A549 (cell line): ENCODE measurements at regions not wholly inside any gene's neighbourhood (a gene's known extent, or its start where the extent isn't known, plus 50 kb on each side); places are given as distances from the start of the nearest gene placed in this dataset.

ENCODE experiments used
- ATAC-seq, 2 experiments: fragments of 200-7000 bp in 1 of 2; fragments of >200 bp in 1 of 2; cut with Nextera tagmentation in 1 of 2; cut with Tn5 transposase in 1 of 2; 3 replicates each; pipeline versions ENCODE4 v1.8.0 to v1.9.1; 2018 to 2020; ENCODE audit warnings: mild to moderate bottlenecking in 1 of 2, moderate library complexity in 1 of 2
- CTCF ChIA-PET: fragments of 300-600 bp; sonication (Branson Sonifier 250); formaldehyde crosslinking; extraction: SDS; loops from one replicate; lab custom pipeline; 2021; ENCODE audit warnings: antibody characterized with exemption, inconsistent platforms; lab: Yijun Ruan, JAX
- POLR2A ChIA-PET: fragments of 350-600 bp; formaldehyde crosslinking; extraction: SDS; loops from one replicate; lab custom pipeline; 2021; ENCODE audit warnings: antibody characterized with exemption, inconsistent platforms; lab: Yijun Ruan, JAX
- DNase-seq, 2 experiments: peaks; one replicate each; pipeline versions ENCODE4 v3.0.0 to v3.0.0-alpha.2; 2011 to 2016; ENCODE audit warnings: low read depth in 1 of 2, low spot score in 1 of 2
- FAIRE-seq: peaks from 2 replicates; lab custom pipeline; 2011; peaks lifted over from hg19 to GRCh38; lab: Jason Lieb, UNC
- H3K27ac ChIP-seq, 2 experiments: fragments of >200 bp; sonication (Bioruptor Twin); formaldehyde crosslinking; 3 replicates each; pipeline ENCODE4 v1.5.1; 2016 to 2017
- H3K4me1 ChIP-seq: fragments of >200 bp; sonication (Bioruptor Twin); formaldehyde crosslinking; 3 replicates; pipeline ENCODE4 v1.6.1; 2016
- H3K4me2 ChIP-seq: fragments of >200 bp; sonication (Bioruptor Twin); formaldehyde crosslinking; 3 replicates; pipeline ENCODE4 v1.6.1; 2016
- H3K4me3 ChIP-seq: fragments of >200 bp; sonication (Bioruptor Twin); formaldehyde crosslinking; 3 replicates; pipeline ENCODE4 v1.5.1; 2016
- H3K9me3 ChIP-seq: fragments of >200 bp; sonication (Bioruptor Twin); formaldehyde crosslinking; 3 replicates; pipeline ENCODE4 v1.6.1; 2016
- ATOH8 ChIP-seq: fragments of 250-450 bp; sonication (Bioruptor Pico); IDR thresholded peaks from 2 replicates; pipeline ENCODE4 v1.5.0; 2020; ENCODE audit warnings: low read depth, mild to moderate bottlenecking, moderate library complexity
- BHLHE40 ChIP-seq: IDR thresholded peaks from 2 replicates; pipeline ENCODE4 v1.6.1; 2012; ENCODE audit warnings: low read depth, low read length, inconsistent platforms
- CBX8 ChIP-seq: fragments of 200-600 bp; sonication (generic); IDR thresholded peaks from 2 replicates; pipeline ENCODE4 v1.6.1; 2016
- CEBPB ChIP-seq, 2 experiments: fragments of >200 bp in 1 of 2; sonication (Bioruptor Twin) in 1 of 2; formaldehyde crosslinking in 1 of 2; IDR thresholded peaks; 2 replicates each; pipeline ENCODE4 v1.6.1; 2012 to 2016
- CHD2 ChIP-seq: fragments of 150-350 bp; IDR thresholded peaks from 2 replicates; pipeline ENCODE4 v1.6.1; 2014; ENCODE audit warnings: low read length; ENCODE audit not compliant: partially characterized antibody
- CHD4 ChIP-seq: fragments of 200-600 bp; sonication (generic); IDR thresholded peaks from 2 replicates; pipeline ENCODE4 v1.6.1; 2016; ENCODE audit warnings: antibody characterized with exemption, mild to moderate bottlenecking, borderline replicate concordance
- CTCF ChIP-seq: fragments of >200 bp; sonication (Bioruptor Twin); formaldehyde crosslinking; IDR thresholded peaks from 3 replicates; pipeline ENCODE4 v1.5.1; 2016
- FOSB ChIP-seq: fragments of 250-450 bp; sonication (Bioruptor Pico); IDR thresholded peaks from 2 replicates; pipeline ENCODE4 v1.5.0; 2020; ENCODE audit warnings: mild to moderate bottlenecking, moderate library complexity
- FOSL2 ChIP-seq, 2 experiments: fragments of 450-650 bp in 1 of 2; fragments of >200 bp in 1 of 2; sonication (Bioruptor Twin) in 1 of 2; formaldehyde crosslinking; IDR thresholded peaks; 2 replicates each; pipeline versions ENCODE4 v1.5.0 to v1.6.1; 2016 to 2020; ENCODE audit warnings: mild to moderate bottlenecking in 1 of 2, moderate library complexity in 1 of 2
- HDAC2 ChIP-seq: fragments of 200-600 bp; sonication (generic); IDR thresholded peaks from 2 replicates; pipeline ENCODE4 v1.6.1; 2016
- HES2 ChIP-seq: fragments of >200 bp; sonication (Bioruptor Twin); formaldehyde crosslinking; IDR thresholded peaks from 2 replicates; pipeline ENCODE4 v1.6.1; 2016
- JUN ChIP-seq, 2 experiments: fragments of >200 bp; sonication (Bioruptor Twin); formaldehyde crosslinking; IDR thresholded peaks; 2 replicates in 1 of 2; 3 replicates in 1 of 2; pipeline ENCODE4 v1.6.1; 2016 to 2017
- JUNB ChIP-seq: fragments of >200 bp; sonication (Bioruptor Twin); formaldehyde crosslinking; IDR thresholded peaks from 2 replicates; pipeline ENCODE4 v1.6.1; 2016
- KDM1A ChIP-seq: fragments of 200-600 bp; sonication (generic); IDR thresholded peaks from 2 replicates; pipeline ENCODE4 v1.6.1; 2016; ENCODE audit warnings: low read depth, mild to moderate bottlenecking
- MYC ChIP-seq: IDR thresholded peaks from 2 replicates; pipeline ENCODE4 v1.6.1; 2012; ENCODE audit warnings: mild to moderate bottlenecking, inconsistent platforms, low read length, improper control_type of control experiment, borderline replicate concordance
- PHF8 ChIP-seq: fragments of 200-600 bp; sonication (generic); IDR thresholded peaks from 2 replicates; pipeline ENCODE4 v1.6.1; 2016; ENCODE audit warnings: low read depth, mild to moderate bottlenecking, antibody characterized with exemption, moderate library complexity, borderline replicate concordance
- POLR2A ChIP-seq: IDR thresholded peaks from 2 replicates; pipeline ENCODE4 v1.6.1; 2012; ENCODE audit warnings: mild to moderate bottlenecking, low read length
- POLR2AphosphoS2 ChIP-seq: conservative IDR thresholded peaks from 2 replicates; pipeline ENCODE4 v1.6.1; 2012; ENCODE audit warnings: low read length, improper control_type of control experiment, inconsistent platforms
- REST ChIP-seq: fragments of 200-600 bp; sonication (generic); IDR thresholded peaks from 2 replicates; pipeline ENCODE4 v1.6.1; 2016; ENCODE audit warnings: antibody characterized with exemption, mild to moderate bottlenecking, moderate library complexity
- RFX5 ChIP-seq: fragments of 450-650 bp; IDR thresholded peaks from 2 replicates; pipeline ENCODE4 v1.7.1; 2014; ENCODE audit warnings: antibody characterized with exemption, mild to moderate bottlenecking, moderate library complexity
- SMC3 ChIP-seq: fragments of >200 bp; sonication (Bioruptor Twin); formaldehyde crosslinking; IDR thresholded peaks from 3 replicates; pipeline ENCODE4 v1.6.1; 2018; ENCODE audit warnings: inconsistent platforms
- ZFP36 ChIP-seq: fragments of 450-650 bp; IDR thresholded peaks from 2 replicates; pipeline ENCODE4 v1.6.1; 2014; ENCODE audit warnings: borderline replicate concordance; ENCODE audit not compliant: partially characterized antibody
- WGBS: methylation state at CpG from one replicate; pipeline ENCODE4 v1.1.6; 2017; ENCODE audit errors: missing lambda C conversion rate; 5-methylcytosine and 5-hydroxymethylcytosine counted together

- TF ChIP-seq CBX8 (no peak), FOSB (CRISPR knock-in tag) (no peak)
These were observed 221.7 kb downstream of the PAX3 start (continued) for GRCh38 chr2:222076973-222077690.

- Histone ChIP-seq H3K4me3 (no peak overlapping the region), H3K4me1 (no peaks in the 10 kb centered on the region), H3K9me3 (no peaks in the 10 kb centered on the region), H3K4me2 (no peak overlapping the region), H3K27ac (no peak overlapping the region)
- FAIRE-seq (no peak), ATAC-seq (no peak), DNase-seq (no peak)
- ChIA-PET POLR2A (no interaction called here), CTCF (no interaction called here)
- no peak for TF ChIP-seq ATOH8 (CRISPR knock-in tag)
- TF ChIP-seq CEBPB (IDR thresholded peaks at IDR 0.05) = no peak
- no peak for TF ChIP-seq CHD4
- TF ChIP-seq ZFP36 = no peak
- no peak for TF ChIP-seq REST
- TF ChIP-seq KDM1A = no peak
- no peak for TF ChIP-seq PHF8
- no peak for TF ChIP-seq CBX8
- TF ChIP-seq FOSL2 (IDR thresholded peaks at IDR 0.05) = no peak
- no peak for TF ChIP-seq FOSL2 (CRISPR knock-in tag; IDR thresholded peaks at IDR 0.05)
- TF ChIP-seq POLR2A = no peak
- no peak for TF ChIP-seq BHLHE40
- no peak for TF ChIP-seq CTCF
- TF ChIP-seq POLR2AphosphoS2 = no peak
- TF ChIP-seq FOSB (CRISPR knock-in tag) = no peak
- no peak for TF ChIP-seq SMC3
- no peak for TF ChIP-seq CHD2
- no peak for TF ChIP-seq RFX5
- 4% methylated on average over 2 of the region's 2 CpGs for WGBS
These were observed 224.1 kb downstream of the PAX3 start for GRCh38 chr2:222074674-222075073.

GRCh38 chr2:222071911-222072310 is 226.9 kb downstream of the PAX3 start:
- ATAC-seq = no peak
- ChIA-PET POLR2A (interaction anchor here (0.6 kb wide), 1 partner anchor 74 kb away, joined by 3 read pairs; no protein-coding TSS in a partner anchor), CTCF (interaction anchor here (0.5 to 2.3 kb wide), 3 partner anchors 14 to 23 kb away, joined by 3 to 7 read pairs (median 3); no protein-coding TSS in a partner anchor)
- Histone ChIP-seq H3K4me1 (no peaks in the 10 kb centered on the region), H3K9me3 (no peaks in the 10 kb centered on the region), H3K4me2 (no peak overlapping the region), H3K27ac (no peak overlapping the region), H3K4me3 (no peak overlapping the region)
- 31% methylated on average over 2 of the region's 2 CpGs for WGBS
- no peak for FAIRE-seq
- no peak for DNase-seq
- TF ChIP-seq JUN (IDR thresholded peaks at IDR 0.05) = no peak
- no peak for TF ChIP-seq REST
- no peak for TF ChIP-seq SMC3
- TF ChIP-seq JUNB = no peak
- no peak for TF ChIP-seq MYC
- no peak for TF ChIP-seq HDAC2
- TF ChIP-seq HES2 = no peak
- no peak for TF ChIP-seq CTCF
